Smooth muscle cell (in vitro differentiated cells): ENCODE measurements at regions not wholly inside any gene's neighbourhood (a gene's known extent, or its start where the extent isn't known, plus 50 kb on each side); places are given as distances from the start of the nearest gene placed in this dataset.
A peak's percentile ranks its signal among the peaks of the same experiment; 100 is the strongest.

ENCODE experiments used
- DNase-seq: peaks from one replicate; lab custom pipeline; 2025; ENCODE audit not compliant: unreplicated experiment; lab: John Stamatoyannopoulos, UW
- H2AFZ ChIP-seq: fragments of 200-600 bp; sonication (generic); 2 replicates; pipeline ENCODE4 v1.6.0; 2016; ENCODE audit warnings: antibody characterized with exemption, low read depth, mild to moderate bottlenecking
- H3F3A ChIP-seq: fragments of 200-600 bp; sonication (generic); 2 replicates; pipeline ENCODE4 v1.6.0; 2017; ENCODE audit warnings: antibody characterized with exemption, low read depth
- H3K27ac ChIP-seq: fragments of 200-600 bp; sonication (generic); 2 replicates; pipeline ENCODE4 v1.5.1; 2016; ENCODE audit warnings: low read depth, mild to moderate bottlenecking
- H3K27me3 ChIP-seq: fragments of 200-600 bp; sonication (generic); 2 replicates; pipeline ENCODE4 v1.6.1; 2016; ENCODE audit warnings: low read depth, mild to moderate bottlenecking
- H3K36me3 ChIP-seq: fragments of 200-600 bp; sonication (generic); 2 replicates; pipeline ENCODE4 v1.5.1; 2016; ENCODE audit warnings: low read depth
- H3K4me1 ChIP-seq: fragments of 200-600 bp; sonication (generic); 2 replicates; pipeline ENCODE4 v1.5.1; 2016; ENCODE audit warnings: low read depth
- H3K4me2 ChIP-seq: fragments of 200-600 bp; sonication (generic); 2 replicates; pipeline ENCODE4 v1.6.0; 2016; ENCODE audit warnings: mild to moderate bottlenecking
- H3K4me3 ChIP-seq: fragments of 200-600 bp; sonication (generic); 2 replicates; pipeline ENCODE4 v1.5.1; 2016; ENCODE audit warnings: mild to moderate bottlenecking
- H3K79me2 ChIP-seq: fragments of 200-600 bp; sonication (generic); 2 replicates; pipeline ENCODE4 v1.6.0; 2016; ENCODE audit warnings: low read depth, mild to moderate bottlenecking
- H3K9ac ChIP-seq: fragments of 200-600 bp; sonication (generic); 2 replicates; pipeline ENCODE4 v1.6.0; 2016; ENCODE audit warnings: low read depth
- H3K9me3 ChIP-seq: fragments of 200-600 bp; sonication (generic); replicated peaks from 2 replicates; pipeline ENCODE4 v1.5.1; 2016; ENCODE audit warnings: low read depth
- H4K20me1 ChIP-seq: fragments of 200-600 bp; sonication (generic); 2 replicates; pipeline ENCODE4 v1.6.0; 2016; ENCODE audit warnings: low read depth
- WGBS: methylation state at CpG from one replicate; pipeline ENCODE4 v1.1.7; 2016; ENCODE audit warnings: low lambda C conversion rate; 5-methylcytosine and 5-hydroxymethylcytosine counted together
- TF ChIP-seq, protein P1 (sequence below): fragments of 200-600 bp; sonication (generic); IDR thresholded peaks from 2 replicates; pipeline ENCODE4 v1.5.1; 2017; ENCODE audit warnings: borderline replicate concordance, mild to moderate bottlenecking, antibody characterized with exemption; ENCODE audit not compliant: insufficient read depth, poor library complexity, severe bottlenecking

DNA sequence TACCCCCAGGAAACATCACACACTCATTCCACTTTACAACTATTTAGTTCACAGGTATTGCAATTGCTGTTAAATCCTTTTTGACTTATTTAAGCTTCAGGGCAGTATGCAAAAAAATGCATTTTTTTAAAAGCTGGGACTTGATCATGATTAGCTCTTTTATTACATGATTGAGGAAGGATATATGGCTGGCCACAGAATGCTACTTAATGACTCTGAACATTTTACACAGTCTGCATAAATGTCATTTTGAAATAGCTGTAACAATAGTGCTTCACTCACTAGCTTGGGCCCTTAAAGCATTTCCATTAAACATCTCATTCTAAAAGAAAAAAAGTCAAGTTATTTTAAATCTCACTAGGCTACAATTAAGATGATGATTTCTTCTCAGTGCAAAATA lies 429.7 kb downstream of the FRK start:
- no peak overlapping the region for H3K9ac ChIP-seq
- no peak for DNase-seq
- no peak overlapping the region for H3K4me2 ChIP-seq
- H3F3A ChIP-seq = no peaks in the 10 kb centered on the region
- H4K20me1 ChIP-seq = no peaks in the 10 kb centered on the region
- no peak overlapping the region for H3K27ac ChIP-seq
- TF ChIP-seq, protein P1, sequence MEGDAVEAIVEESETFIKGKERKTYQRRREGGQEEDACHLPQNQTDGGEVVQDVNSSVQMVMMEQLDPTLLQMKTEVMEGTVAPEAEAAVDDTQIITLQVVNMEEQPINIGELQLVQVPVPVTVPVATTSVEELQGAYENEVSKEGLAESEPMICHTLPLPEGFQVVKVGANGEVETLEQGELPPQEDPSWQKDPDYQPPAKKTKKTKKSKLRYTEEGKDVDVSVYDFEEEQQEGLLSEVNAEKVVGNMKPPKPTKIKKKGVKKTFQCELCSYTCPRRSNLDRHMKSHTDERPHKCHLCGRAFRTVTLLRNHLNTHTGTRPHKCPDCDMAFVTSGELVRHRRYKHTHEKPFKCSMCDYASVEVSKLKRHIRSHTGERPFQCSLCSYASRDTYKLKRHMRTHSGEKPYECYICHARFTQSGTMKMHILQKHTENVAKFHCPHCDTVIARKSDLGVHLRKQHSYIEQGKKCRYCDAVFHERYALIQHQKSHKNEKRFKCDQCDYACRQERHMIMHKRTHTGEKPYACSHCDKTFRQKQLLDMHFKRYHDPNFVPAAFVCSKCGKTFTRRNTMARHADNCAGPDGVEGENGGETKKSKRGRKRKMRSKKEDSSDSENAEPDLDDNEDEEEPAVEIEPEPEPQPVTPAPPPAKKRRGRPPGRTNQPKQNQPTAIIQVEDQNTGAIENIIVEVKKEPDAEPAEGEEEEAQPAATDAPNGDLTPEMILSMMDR = no peak
- no peaks in the 10 kb centered on the region for H3K27me3 ChIP-seq
- no peaks in the 10 kb centered on the region for H3K79me2 ChIP-seq
- no peaks in the 10 kb centered on the region for H3K4me1 ChIP-seq
- H3K4me3 ChIP-seq = no peak overlapping the region
- H3K9me3 ChIP-seq = no peaks in the 10 kb centered on the region
- H2AFZ ChIP-seq = no peak overlapping the region
- H3K36me3 ChIP-seq = no peaks in the 10 kb centered on the region

GRCh38 chr6:115630424-115631024 lies 430.2 kb downstream of the FRK start:
- TF ChIP-seq, protein P1 = no peak
- Histone ChIP-seq H4K20me1 (no peaks in the 10 kb centered on the region), H3K9me3 (no peaks in the 10 kb centered on the region), H2AFZ (no peak overlapping the region), H3K4me2 (no peak overlapping the region), H3K36me3 (no peaks in the 10 kb centered on the region), H3K4me3 (no peak overlapping the region), H3K4me1 (no peaks in the 10 kb centered on the region), H3K27me3 (no peaks in the 10 kb centered on the region), H3K79me2 (no peaks in the 10 kb centered on the region), H3F3A (no peaks in the 10 kb centered on the region), H3K9ac (no peak overlapping the region), H3K27ac (no peak overlapping the region)
- 84% methylated on average over 4 of the region's 4 CpGs for WGBS
- no peak for DNase-seq

DNA sequence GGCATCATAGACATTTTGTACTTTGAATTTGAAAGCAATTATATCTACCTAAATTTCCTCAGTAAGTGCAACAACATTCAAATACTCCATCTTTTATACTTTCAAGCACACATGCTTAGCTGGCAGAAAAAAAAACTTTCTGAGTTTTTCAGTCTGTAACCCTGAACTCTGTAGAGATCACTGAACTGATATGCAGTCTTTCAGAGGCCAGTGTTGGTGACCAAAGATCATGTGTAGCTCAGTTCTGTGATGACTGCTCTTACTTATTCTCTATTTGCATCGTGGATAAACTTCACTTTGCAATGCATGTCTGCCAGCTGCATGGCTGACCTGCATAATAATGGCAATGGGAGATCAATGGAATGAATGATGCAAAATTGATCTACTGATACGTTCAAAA lies 431.3 kb downstream of the FRK start:
- Histone ChIP-seq H3K27ac (no peak overlapping the region), H3K4me2 (no peak overlapping the region), H3K9ac (no peak overlapping the region), H3K4me3 (no peak overlapping the region), H3K4me1 (no peaks in the 10 kb centered on the region), H2AFZ (no peak overlapping the region), H3K27me3 (no peaks in the 10 kb centered on the region), H3K9me3 (no peaks in the 10 kb centered on the region), H3F3A (no peaks in the 10 kb centered on the region), H3K36me3 (no peaks in the 10 kb centered on the region), H4K20me1 (no peaks in the 10 kb centered on the region), H3K79me2 (no peaks in the 10 kb centered on the region)
- WGBS = 93% methylated on average over 2 of the region's 2 CpGs
- no peak for DNase-seq
- TF ChIP-seq, protein P1 = no peak

GRCh38 chr6:115618256-115618655 lies 442.4 kb downstream of the FRK start:
- DNase-seq = no peak
- Histone ChIP-seq H2AFZ (peak overlapping the region; percentile 4), H3K4me1 (no peaks in the 10 kb centered on the region), H3K27ac (peak overlapping the region; percentile 47), H3K4me3 (no peak overlapping the region), H3K79me2 (no peaks in the 10 kb centered on the region), H3K4me2 (peak overlapping the region; percentile 22), H3F3A (peaks cover 4% of the 10 kb centered on the region), H3K27me3 (no peaks in the 10 kb centered on the region), H3K36me3 (no peaks in the 10 kb centered on the region), H4K20me1 (no peaks in the 10 kb centered on the region), H3K9me3 (no peaks in the 10 kb centered on the region), H3K9ac (no peak overlapping the region)
- TF ChIP-seq, protein P1 = no peak
- 31% methylated on average over 2 of the region's 2 CpGs for WGBS
